ENCODE measurements at regions not wholly inside any gene's neighbourhood (a gene's known extent, or its start where the extent isn't known, plus 50 kb on each side); places are given as distances from the start of the nearest gene placed in this dataset.

GRCh38 chr15:95799286-95800200 lies 531.0 kb upstream of the NR2F2 start:
- TF ChIP-seq, protein P1, sequence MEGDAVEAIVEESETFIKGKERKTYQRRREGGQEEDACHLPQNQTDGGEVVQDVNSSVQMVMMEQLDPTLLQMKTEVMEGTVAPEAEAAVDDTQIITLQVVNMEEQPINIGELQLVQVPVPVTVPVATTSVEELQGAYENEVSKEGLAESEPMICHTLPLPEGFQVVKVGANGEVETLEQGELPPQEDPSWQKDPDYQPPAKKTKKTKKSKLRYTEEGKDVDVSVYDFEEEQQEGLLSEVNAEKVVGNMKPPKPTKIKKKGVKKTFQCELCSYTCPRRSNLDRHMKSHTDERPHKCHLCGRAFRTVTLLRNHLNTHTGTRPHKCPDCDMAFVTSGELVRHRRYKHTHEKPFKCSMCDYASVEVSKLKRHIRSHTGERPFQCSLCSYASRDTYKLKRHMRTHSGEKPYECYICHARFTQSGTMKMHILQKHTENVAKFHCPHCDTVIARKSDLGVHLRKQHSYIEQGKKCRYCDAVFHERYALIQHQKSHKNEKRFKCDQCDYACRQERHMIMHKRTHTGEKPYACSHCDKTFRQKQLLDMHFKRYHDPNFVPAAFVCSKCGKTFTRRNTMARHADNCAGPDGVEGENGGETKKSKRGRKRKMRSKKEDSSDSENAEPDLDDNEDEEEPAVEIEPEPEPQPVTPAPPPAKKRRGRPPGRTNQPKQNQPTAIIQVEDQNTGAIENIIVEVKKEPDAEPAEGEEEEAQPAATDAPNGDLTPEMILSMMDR (conservative IDR thresholded peaks at IDR 0.05; ENCODE audit: low read length): no peak
- no peak for TF ChIP-seq EZH2phosphoT487 (IDR thresholded peaks at IDR 0.05; ENCODE audit: borderline replicate concordance)
